NCI-H1092 (cell line): ENCODE measurements at regions not wholly inside any gene's neighbourhood (a gene's known extent, or its start where the extent isn't known, plus 50 kb on each side); places are given as distances from the start of the nearest gene placed in this dataset.
"Not testable (repeated sequence)": the region's sequence is repeated elsewhere in the genome, so short reads cannot be mapped to it uniquely, and the experiment has no call there.

ENCODE experiments used
- DNase-seq: peaks from one replicate; lab custom pipeline; 2025; lab: John Stamatoyannopoulos, UW

DNA sequence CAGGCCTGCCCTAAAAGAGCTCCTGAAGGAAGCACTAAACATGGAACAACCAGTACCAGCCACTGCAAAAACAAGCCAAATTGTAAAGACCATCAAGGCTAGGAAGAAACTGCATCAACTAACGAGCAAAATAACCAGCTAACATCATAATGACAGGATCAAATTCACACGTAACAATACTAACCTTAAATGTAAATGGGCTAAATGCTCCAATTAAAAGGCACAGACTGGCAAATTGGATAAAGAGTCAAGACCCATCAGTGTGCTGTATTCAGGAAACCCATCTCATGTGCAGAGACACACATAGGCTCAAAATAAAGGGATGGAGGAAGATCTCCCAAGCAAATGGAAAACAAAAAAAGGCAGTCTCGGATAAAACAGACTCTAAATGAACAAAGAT lies 117.7 kb upstream of the ETV3 start:
- DNase-seq, result not testable (repeated sequence)

DNA sequence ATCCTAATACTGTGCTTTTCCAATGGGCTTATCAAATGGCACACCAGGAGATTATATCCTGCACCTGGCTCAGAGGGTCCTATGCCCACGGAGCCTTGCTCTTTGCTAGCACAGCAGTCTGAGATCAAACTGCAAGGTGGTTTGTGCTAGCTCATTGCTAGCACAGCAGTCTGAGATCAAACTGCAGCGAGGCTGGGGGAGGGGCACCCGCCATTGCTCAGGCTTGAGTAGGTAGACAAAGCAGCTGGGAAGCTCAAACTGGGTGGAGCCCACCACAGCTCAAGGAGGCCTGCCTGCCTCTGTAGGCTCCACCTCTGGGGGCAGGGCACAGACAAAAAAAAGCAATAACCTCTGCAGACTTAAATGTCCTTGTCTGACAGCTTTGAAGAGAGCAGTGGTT lies 116.0 kb upstream of the ETV3 start:
- DNase-seq, result not testable (repeated sequence)

DNA sequence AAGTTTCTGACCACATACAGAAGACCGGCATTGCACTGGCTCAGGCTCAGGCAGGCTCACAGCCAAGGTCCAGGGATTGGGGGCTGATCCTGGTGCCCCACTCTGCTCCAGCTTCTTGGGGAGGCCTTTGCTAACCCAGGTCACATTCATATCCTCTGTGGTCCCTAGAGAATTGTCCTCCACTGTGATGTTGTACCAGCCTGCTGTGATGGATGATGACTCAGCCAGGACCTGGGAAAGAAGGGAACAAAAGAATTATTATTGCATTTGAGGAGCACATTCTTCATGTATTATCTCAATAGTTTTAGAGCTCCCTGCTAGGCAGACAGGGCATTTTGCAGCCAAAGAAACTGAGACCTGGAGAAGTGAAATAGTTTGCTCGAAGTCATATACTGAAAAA lies 114.3 kb upstream of the ETV3 start:
- DNase-seq, result no peak

DNA sequence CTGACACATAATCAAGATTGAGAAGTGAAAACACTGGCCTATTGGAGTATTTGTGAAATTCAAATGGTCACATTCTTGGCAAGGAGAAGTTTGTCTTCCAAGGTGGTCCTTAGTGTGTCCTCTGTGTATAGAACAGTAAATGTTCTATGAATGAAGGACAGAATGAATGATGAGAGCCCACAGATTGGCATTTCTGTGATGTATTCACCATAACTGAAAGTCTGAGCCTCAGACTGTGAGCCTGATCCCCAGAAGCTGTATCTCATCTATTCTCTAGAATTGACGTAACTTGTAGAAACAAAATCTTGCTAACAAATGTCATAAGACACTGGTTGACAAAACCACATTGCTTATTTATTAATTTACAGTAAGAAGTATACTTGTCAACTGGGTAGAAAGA lies 111.5 kb upstream of the ETV3 start:
- no peak for DNase-seq

DNA sequence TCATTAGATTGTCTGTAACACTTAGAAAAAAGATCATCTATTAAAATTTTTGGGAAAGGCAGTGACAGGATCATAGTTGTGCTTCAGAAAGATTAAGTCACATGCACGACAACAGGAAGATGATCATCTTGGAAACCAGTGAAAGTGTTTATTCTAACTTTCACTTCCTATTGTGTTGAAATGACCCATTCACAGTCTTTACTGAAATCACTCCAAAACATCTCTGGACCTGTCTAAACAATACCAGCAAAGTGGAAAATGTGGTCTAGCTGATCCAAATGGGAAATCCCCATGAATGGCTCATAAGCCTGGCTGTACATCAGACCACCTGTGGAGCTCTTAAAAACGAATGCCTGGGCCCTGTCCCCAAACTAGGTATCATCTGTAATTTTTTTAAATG lies 111.1 kb upstream of the ETV3 start:
- no peak for DNase-seq

DNA sequence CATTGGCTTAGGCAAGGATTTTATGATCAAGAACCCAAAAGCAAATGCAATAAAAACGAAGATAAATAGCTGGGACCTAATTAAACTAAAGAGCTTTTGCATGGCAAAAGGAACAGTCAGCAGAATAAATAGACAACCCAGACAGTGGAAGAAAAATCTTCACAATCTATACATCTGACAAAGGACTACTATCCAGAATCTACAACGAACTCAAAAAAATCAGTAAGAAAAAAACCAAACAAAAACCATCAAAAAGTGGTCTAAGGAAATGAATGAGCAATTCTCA lies 109.5 kb upstream of the ETV3 start:
- DNase-seq, result not testable (repeated sequence)

DNA sequence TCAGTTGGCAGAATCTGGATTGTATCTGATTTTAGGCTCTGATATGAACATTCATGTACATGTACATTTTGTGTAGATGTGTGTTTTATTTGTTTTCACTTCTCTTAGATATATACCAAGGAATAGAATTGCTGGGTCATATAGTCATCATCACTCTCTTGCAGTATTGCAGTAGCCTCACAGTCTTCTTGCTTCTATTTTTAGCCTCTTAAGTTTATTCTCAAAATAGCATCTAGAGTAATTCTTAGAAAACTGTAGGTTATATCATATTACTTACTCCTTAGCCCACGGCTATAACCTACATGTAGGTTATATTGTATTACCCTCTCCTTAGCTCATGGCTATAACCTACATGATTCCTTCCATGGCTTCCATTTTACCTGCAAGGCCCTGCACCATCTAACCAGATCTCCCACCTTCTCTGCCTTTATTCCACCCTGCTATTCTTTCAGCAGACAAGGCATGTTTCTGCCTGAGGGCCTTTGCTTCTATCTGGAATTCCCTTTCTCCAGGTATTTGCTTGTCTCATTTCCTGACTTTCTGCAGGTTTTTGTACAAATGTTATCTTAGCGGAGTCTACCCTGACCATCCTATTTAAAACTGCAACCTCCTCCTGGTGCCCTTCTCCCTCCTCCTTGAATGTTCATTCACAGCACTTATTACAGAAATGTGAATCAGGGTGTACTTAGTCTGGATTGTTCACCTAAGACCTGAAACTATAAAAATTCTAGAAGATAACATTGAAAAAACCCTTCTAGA lies 109.0 kb upstream of the ETV3 start:
- no peak for DNase-seq

DNA sequence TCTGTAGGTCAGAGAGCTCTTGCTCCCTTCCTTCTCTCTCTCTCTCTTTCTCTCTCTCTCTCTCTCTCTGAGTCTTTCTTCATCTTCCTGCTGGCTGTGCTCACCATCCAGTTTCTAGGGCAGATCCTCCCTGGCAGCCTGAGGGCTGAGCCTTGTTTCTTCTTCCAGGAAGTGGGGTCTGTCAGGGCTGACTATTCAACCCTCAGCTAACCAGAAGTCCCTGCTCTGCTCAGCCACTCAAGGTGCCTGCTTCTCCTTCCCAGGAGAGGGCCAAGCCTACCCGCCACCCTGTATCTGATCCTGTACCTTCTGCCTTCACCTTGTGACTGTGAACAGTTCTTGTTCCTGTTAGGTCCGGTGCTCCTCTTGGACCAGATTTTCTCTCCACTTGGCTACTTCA lies 107.6 kb upstream of the ETV3 start:
- no peak for DNase-seq

DNA sequence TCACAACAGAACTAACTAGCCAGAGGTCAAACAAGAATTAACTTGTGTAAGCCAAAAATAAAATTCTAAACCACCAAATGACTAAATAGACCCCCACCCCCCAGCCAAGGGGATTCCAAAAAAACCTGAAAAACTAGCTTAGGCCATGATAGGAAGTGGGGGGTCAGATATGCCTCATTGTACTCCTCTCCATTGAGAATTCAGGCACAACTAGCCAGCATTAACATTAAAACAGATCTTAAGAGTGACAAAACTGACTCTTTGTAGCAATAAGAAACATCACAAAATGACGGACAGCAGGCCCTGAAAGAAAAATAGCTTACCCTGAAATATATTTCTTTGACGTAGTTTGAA lies 103.0 kb upstream of the ETV3 start:
- no peak for DNase-seq

DNA sequence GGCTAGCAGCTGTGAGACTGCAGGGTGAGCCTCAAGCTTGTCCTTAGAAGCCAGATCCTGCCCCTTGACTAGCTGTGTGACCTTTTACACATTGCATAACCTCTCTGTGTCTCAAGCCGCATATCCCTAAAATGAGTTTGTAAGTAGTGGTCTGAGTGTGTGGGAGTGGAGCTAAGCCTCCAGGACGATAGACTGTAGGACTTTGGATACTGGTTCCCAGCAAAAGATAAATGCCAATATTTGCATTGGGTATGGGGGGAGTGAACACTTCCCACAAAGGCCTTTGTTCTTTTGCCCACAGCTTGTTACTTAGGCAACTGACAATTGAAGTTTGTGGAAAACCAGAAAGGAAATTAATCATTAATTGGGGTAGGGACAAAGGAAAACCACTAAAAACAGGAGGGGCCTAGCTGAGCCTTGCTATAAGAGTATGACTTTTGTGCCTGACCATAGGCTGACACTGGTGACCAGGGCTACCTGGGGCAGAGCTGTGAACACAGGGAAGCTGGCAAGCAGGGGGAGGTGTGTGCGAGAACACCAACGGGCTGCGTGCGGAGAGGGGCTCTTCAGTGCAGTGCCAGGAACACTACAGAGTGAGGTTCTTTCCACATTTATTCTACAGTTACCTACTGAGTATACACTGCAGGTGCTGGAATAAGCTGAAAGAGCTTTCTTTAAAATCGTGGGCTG lies 102.4 kb upstream of the ETV3 start:
- DNase-seq, result no peak

DNA sequence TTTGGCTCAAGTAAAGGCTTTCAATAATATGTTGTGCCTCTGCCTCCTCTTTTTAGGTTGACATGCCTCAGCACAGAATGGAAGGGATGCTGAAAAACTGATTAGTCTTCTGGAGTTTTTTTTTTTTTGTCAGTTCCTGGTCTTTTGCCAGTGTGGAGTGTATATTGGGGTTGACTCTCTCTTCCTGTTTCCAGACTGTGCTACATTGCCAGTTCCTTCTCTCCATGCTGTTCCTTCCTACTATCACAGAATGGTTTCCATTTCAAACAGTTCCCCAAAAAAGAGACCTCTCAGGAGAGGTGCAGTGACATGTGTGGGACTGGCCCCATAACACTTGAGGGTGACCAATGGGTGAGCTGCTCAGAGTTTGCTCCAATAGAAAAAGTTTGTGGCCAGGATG lies 101.7 kb upstream of the ETV3 start:
- DNase-seq, result no peak

DNA sequence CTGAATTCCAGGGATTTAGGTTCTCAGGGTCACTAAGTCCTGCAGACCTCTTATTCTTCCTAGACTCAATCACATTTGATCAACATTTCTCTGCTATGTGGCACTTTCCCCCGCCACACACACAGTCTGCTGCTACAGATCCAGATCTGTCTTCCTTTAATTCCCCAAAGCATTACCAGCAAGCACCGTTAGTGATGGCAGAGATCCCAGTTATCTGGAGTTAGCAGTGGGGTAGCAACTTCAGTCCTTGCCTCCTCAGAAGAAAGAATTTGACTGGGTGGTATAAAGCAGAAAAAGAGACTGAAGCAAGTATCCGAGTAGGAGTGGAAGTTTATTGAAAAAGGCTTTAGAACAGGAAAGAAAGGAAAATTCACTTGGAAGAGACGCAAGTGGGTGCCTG lies 100.4 kb upstream of the ETV3 start:
- DNase-seq, result no peak

DNA sequence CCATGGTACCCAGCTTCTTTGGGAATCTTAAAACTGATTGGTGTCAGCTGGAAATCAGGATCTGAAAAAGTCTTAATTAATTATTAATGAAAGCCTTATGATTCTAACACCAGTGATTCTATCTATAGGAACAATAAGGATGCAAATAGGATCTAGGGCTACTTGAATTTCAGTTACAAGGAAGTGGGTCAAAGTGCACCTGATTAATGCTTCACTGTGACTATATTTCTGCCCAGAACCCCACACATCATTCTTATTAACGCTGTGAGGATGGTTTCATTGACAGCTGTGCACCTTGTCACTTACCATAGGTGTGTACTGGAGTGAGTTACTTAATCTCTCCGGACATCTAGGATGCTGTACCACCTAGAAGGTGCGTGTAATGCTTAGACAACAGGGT lies 99.8 kb upstream of the ETV3 start:
- no peak for DNase-seq

DNA sequence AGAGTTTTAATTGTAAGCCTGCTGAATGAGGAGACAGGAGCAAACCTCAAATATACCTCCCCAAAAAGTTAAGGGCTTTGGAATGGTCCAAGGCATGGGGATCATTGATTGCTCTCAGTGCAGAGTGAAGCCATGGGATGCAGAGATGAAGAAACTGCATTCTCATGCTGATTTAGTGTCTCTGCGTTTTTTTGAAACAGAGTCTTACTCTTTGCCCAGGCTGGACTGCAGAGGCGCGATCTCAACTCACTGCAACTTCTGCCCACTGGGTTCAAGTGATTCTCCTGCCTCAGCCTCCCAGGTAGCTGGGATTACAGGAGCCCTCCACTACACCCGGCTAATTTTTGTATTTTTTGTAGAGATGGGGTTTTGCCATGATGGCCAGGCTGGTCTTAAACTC lies 99.3 kb upstream of the ETV3 start:
- no peak for DNase-seq

DNA sequence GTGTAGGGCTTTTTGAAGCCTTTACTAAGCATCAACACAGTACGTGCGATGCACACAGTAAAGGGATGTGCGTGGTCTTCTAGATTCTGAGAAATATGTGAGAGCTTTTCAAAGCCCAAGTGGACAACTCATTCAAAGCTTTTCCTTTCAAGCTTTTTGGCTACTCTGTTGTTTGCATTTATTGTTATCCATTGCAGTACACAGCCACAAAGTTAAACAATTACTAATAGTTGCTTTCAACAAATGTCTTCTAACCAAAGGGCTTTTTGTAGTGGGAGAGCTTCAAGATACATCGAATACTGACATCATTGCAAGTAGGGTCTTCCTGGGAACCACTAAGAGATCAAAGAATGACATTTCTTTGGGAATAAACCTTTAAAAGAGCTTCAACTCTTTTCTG lies 97.9 kb upstream of the ETV3 start:
- no peak for DNase-seq

DNA sequence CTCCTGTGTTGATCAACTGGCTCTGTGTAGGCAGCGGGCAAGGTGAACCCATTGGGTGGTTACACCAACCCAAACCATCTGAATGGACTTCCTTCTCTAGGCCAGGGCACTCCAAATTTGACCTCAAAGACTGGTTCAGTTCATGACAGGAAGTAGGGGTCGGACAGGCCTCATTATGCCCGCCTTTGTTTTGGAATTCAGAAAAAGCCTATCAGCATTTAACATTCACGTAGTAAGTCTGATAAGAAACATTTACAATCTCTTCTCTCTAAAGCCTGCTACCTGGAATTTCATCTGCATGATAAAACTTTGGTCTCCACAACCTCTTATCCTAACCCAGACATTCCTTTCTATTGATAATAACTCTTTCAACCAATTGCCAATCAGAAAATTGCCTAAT lies 97.1 kb upstream of the ETV3 start:
- DNase-seq, result no peak

DNA sequence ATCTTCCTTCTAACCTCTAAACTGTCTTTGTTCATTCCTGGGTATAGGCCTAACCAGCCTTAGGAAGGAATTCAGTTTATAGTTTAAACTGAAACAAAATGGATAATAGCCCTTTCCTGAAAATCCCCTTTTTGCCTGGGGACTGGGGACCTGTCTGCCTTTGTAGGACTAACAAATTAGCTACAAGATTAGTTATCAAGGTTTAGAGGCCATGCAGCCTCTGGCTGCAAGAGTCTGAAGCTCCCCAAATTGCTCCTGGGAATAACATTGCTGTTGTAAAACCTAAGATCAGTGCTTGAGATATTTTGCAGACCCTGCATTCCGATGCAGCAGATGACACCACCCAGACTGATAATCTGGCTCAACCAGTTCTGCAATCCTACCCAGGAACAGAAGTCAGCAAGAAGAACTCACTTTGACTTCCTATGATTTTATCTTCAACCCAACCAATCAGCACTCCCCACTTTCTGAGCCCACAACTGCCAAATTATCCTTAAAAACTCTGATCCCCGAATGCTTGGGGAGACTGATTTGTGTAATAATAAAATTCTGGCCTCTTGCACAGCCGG lies 96.6 kb upstream of the ETV3 start:
- DNase-seq, result no peak

DNA sequence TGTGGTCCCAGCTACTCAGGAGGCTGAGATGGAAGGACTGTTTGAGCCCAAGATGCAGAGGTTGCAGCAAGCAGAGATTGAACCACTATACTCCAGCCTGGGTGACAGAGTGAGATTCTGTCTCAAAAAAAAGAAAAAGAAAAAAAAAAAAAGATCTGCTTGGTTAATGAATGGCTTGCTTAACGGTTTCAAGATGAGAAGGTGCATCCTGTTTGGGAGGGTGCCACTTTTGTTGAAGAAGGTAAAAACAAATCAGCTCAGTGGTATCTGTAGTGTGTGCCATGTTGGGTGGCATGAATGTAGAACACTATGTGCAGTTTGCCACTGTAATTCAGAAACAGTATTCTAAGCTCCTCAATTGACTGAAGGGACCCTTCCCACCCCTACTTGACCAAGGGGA lies 94.9 kb upstream of the ETV3 start:
- no peak for DNase-seq

DNA sequence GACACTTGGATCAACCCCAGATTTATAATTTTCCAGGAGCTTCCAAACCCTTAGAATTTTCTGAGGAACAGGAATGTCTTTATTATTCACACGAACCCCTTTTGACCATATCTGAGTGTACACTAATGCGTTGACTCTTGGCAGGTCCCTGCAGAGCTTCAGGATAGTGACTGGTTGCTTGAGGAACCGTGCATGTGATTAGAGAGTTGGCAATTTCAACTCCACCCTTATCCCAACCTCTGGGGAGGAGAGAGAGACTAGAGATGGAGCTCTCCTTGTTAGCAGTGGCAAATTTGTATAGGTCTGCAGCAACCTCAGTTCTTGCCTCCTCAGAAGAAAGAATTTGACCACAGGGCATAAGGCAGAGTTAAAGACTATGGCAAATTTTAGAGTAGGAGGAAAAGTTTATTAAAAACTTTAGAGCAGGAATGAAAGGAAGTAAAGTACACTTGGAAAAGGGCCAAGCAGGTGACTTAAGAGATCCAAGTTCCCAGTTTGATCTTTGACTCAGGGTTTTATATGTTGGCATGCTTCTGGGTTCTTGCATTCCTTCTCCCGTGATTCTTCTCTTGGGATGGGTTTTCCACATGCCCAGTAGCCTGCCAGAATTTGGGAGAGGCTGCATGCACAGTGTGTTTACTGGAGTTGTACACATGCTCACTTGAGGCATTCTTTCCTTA lies 93.8 kb upstream of the ETV3 start:
- DNase-seq, result no peak

DNA sequence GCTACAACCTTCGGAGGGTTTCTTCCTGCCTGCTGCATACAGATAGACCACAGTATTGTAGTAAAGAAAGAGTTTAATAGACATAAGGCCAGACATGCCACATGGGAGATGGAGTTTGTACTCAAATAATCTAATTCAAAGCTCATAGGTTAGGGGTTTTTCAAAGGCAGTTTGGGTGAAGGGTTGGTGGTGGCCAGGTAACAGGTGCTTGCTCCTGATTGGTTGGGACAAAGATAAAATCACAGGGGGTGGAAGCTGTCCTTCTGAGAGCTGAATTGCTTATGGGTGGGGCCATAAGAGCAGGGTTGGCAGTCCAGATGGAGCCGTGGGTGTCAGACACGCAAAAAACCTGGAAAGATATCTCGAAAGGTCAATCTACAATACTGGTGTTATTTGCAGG lies 92.3 kb upstream of the ETV3 start:
- DNase-seq, result no peak

DNA sequence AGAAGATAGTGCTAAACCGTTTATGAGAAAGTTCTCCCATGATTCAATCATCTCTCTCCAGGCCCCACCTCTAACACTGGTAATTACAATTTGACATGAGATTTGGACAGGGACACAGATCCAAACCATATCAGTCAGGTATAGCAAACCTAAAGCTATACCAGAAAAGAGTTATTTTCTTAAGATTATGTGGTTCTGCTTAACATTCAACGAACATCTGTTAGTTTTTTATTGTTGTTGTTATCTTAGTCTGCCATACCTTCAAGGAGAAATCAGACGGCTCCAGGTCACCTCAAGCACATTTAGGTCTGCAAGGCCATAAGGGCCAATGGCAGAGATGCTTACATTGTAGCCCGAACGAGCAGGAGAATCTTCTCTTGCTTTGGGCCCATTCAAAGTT lies 89.5 kb upstream of the ETV3 start:
- no peak for DNase-seq

DNA sequence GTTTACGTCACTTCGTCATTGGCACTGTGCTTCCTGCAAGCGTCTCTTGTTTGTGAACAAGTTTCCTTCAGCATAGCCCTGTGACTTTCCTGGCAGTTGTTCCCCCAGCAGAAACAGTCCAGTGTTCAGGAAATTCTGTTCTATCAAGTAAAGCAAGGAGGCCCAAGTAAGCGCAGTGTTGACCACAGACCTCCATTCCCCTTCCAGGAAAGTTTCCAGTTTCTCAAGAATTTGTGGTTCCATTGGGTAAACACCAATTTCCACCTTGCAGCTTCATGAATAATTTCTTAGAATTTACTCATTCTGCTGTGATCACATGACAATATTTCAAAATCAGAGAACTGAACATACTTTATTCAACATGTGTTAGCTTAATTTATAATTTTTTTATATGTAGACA lies 88.5 kb upstream of the ETV3 start:
- no peak for DNase-seq

DNA sequence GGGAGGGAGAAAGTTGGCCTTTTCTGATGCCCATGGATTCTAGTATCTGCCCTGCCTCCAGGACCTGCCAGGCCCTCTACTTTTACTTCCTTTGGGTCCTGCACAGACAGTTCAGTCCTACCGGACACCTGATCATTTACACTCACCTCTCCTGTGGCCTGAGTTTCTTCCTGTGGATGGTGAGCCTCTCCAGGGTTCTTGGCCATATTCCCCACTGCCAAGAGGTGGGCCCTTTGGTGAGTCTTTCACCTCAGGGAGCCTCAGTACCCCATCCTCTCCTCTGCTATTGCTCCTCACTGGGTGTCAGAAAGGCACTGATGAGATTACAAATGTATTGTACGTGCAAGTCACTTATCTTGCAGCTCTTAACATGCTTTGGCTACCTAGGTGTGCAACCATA lies 81.4 kb upstream of the ETV3 start:
- no peak for DNase-seq
